Stimulated activated CD4-positive, alpha-beta T cell treated with anti-CD3 and anti-CD28 coated beads, Interleukin-2, amount 100 ng/mL, for 48 hours (primary cell): ENCODE measurements at regions not wholly inside any gene's neighbourhood (a gene's known extent, or its start where the extent isn't known, plus 50 kb on each side); places are given as distances from the start of the nearest gene placed in this dataset.
A peak's percentile ranks its signal among the peaks of the same experiment; 100 is the strongest.

ENCODE experiments used
- DNase-seq, 2 donors: peaks; one replicate each; pipeline ENCODE4 v3.0.0-alpha.2; 2020

DNA sequence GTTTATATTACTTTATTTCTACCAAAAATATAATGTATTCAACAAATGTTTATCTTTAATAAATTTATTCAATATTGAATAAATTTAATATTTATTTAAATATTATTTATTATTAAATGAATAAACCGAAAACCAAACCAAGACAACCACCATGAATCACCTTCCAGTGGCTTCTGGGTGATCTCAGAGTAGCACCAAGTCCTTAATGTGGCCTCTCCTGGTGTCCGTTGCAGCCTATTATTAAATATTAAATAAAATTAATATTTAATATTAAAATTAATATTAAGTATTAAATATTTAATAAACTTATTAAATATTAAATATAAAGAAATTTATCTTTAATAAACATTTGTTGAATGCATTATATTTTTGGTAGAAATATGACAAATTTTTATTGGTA, 143.3 kb upstream of the PLPP4 start:
- DNase-seq: no peak

DNA sequence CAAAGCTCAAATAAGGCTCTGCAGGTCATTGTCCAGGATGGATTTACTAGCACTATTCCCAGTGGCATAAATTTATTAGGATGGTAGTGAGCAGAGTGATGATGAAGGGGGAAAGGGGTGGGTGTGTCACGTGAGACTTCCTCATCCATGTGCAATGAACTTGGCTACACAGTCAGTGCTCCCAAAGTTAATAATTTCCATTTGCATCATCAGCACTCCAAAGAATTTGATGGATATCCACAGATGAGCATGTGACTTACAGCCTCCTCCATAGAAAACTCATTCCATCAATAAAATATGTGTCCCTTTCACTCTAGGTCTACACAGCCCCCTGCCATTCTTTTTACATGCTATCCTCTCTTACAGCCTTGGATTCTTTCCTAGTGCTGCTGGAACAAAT, 142.6 kb upstream of the PLPP4 start:
- no peak for DNase-seq

DNA sequence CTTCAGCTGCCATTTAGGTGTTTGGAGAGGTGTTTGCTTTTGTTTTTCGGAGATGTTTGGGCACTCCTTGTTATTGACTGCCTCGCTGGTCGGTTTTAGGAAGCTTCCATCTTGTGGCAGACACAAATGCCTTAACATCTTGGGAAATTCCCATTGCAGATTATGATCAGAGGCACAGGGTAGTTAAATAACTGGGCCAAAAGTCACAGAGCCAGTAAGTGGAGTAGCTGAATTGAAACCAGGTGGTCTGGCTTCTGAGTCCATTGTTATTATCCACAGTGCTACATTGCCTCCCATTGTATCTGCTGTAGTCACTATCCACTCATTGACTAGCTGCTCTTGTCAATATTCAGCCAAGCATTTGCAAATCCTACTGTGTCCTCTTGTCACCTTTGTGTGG, 138.2 kb upstream of the PLPP4 start:
- no peak for DNase-seq

DNA sequence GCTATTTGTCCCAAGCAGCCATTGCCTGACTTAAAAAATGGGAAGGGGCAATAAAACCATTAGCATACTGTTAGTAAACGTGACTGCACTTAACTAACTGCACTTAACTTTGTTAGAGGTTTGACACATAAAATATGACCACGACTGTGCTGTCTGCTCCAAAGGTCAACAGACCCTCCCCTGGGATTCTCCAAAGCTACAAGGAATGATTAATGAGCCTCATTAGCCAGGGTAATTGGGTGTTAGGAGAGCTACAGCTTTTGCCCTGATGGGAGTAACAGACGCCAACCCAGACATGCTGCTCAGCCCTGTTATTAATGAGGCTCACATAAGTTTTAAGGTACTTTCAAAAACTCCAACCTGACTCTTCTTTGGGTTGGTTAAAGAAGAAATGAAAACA, 129.4 kb upstream of the PLPP4 start:
- no peak for DNase-seq

DNA sequence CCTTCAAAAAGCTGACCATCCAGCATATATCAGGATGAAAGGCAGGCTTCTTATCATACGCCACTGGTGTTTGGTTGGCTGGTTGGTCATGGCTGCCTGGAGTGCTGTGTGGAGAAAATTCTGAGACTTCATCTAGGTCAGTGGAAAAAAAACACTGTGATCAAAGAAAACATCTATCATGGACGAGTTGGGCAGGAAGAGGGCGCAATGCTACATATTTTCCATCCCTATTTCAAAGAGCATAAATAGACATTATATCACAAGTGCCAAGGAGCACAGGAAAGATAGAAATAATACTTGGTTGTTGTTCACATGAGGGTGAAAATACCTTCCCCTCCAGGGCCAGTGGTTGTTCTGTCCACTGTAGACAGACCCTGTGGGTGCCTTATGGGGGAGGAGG, 128.4 kb upstream of the PLPP4 start:
- DNase-seq: no peak

DNA sequence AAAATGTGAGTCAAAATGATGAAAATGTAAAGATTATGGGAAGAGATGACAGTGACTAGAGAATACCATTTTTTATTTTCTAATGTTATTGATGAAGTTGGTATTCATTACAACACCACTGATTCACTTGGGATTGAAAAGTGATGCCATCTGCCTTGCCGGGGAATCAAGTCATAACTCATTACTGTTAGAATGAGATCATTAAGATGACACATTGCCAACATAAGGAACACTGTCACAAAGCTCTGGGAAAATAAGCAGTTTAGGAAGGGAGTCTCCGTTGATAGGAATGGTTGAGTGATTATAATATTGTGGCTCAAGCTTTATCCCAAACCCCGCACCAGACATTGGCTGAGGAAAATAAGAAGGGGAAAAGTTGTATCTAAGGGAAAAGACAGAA, 121.5 kb upstream of the PLPP4 start:
- DNase-seq: no peak

DNA sequence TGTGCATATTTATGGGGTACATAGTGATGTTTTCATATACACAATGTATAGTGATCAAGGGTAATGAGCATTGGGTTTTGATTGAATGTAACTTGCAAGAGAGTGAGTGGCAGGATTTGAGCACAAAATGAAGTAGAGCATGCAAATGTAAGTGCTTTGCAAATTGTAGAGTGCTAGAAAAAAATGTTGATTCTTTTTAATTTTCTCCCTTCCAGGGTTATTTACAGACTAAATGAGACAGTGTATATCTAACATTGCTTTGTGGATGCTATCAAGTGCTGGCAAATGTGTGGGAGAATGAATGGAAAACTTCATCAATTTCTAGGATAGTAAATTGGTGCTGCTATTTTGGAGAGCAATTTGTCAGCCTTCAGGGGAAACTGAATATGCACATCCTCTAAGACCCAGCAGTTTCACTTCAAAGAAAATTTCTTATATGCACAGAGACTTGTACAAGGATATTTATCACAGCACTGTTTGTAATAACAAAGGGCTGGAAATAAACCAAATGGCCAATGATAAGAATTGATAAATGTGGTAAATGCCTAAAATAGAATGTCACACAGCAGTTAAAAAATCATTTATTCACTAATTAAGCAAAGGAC, 120.6 kb upstream of the PLPP4 start:
- DNase-seq: no peak

DNA sequence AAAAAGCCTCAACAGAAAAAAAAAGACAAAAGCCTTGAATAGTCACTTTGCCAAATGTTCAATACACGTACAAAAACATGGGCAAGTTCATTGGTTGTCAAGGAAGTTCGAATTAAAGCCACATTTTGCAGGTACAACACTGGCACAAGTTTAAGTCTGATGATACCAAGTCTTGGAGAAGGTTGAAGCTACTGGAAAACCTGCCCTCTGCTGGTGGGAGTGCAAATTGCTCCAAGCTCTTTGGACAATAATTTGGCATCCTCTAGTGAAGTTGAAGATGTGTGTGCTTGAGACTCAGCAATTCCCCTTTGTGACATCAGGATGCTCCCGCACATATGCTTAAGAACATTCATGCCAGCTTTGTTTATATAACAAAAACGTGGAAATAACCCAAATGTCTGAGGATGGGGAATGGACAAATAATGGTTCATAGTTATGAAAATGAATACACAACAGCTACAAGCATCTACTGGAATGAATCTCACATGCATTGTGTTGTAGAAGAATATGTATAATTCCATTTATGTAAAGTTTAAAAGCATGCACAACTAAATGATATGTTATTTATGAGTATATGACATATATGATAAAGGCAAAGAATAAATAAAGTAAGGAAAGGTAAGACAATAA, 120.0 kb upstream of the PLPP4 start:
- DNase-seq: peak; percentile 56 to 60

DNA sequence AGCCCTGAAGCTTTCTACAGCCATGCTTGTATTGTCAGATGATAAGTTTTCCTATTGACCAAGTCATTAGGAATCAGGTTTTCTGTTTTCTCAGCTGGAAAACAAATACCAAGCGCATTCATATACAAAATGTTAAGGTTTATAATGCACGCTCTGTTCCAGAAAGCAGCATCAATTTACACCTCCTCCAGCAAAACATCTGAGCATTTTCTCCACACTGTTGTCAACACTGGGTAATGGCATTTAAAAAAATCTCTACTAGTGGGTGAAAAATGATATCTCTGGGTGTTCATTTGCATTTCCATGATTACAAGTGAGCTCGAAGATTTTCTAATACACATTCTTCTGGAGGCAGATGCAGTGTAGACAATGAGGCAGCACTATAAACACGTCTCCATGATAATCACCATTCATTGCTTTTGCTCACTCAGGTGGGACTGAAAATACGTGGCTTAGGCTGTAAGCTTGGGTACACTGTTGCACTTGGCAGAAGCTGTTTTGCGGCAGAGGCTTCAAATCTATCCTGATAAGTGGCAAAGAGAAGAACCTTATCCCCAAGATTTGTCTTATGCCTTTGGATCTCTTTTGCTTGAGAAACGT, 114.8 kb upstream of the PLPP4 start:
- DNase-seq: no peak

DNA sequence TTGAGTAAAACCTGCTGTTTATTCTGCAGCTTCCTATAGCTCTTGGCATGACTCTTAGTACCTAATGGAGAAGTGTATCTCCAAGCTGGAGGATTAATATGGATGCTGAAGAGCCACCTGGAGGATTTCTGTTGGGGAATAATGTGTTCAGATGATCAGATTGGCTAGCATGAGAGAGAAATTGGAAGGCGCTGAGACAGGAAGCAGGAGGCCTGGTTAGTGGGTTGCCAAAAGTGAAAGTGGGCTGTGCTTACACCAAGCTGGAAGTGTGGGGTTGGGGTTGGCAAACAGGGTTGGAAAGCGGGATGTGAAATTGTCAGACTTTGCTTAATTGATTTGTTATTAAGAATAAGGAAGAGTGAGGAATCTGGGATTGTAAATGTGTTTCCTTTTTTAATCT, 111.8 kb upstream of the PLPP4 start:
- DNase-seq: no peak

DNA sequence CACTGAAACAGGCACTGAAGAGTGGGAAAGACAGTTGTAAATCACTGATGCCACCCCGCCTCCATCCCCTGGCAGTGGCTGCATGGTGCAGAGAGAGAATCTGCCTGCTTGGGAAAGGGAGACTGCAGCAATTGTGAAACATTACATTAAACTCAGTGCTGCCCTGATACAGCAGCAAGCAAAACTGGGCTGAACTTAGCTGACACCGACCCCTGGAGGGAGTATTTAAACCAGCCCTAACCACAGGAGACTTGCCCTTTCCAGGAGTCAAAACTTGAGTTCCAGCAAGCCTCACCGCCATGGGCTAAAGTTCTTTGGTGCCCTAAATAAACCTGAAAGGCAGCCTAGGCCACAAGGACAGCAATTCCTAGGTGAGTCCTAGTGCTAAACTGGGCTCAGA, 109.4 kb upstream of the PLPP4 start:
- no peak for DNase-seq

DNA sequence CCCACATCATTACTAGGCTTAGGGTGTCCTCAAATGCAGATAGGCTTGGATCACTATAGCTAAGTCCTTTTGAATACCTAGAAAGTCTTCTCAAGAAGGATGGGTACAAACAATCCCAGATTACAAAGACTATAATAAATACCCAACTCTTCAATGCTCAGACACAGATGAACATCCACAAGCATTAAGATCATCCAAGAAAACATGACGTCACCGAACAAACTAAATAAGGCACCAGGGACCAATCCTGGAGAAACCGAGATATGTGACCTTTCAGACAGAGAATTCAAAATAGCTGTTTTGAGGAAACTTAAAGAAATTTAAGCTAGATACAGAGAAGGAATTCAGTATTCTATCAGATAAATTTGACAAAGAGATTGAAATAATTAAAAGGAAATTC, 108.0 kb upstream of the PLPP4 start:
- no peak for DNase-seq

DNA sequence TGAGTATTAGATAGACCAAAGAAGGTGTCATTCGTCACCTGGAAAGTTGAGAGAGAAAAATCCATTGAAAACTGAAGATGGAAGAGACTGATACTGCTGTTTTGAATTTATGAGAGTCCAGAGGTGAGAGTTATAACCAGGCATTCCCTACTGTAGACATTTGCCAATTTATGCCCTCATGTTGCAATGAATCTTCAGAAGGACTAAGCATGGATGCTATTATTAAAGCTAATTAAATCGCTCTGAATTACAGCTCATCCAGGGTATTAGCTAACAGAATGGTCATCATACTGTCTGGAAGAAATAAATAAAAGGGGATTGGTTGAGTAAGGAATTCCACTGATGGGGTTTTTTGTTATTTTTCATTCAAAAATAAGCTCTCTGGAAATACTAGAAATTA, 101.6 kb upstream of the PLPP4 start:
- no peak for DNase-seq

DNA sequence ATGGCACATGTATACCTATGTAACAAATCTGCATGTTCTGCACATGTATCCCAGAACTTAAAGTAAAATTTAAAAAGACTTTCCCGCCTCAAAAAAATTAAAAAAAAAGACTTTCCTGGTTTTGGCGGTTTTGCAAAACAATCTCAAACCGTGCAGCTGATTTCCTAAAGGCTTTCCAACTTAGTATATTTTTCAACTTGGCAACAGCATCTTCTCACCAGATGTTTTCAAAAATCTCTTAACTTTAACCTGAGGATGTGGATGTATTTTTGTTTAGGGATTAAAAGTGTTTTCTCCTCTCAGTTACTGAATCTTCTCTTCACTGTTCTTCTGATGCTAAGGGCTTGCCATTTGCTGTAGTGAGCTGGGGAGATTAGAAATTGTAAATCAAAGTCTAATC, 96.5 kb upstream of the PLPP4 start:
- no peak for DNase-seq

DNA sequence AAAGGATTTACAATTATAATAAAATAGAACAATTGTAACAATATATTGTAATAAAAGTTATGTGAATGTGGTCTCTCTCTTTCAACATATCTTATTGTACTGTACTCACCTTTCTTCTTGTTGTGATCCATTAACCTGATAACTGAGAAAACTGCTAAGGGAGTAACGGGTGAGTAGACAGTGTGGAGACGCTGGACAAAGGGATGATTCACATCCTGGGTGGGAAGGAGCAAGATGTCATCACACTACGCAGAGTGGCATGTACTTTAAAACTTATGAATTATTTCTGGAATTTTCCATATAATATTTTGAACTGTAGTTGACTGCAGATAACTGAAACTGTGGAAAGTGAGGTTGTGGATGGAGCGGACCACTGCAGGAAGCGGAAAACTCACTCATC, 91.2 kb upstream of the PLPP4 start:
- no peak for DNase-seq

DNA sequence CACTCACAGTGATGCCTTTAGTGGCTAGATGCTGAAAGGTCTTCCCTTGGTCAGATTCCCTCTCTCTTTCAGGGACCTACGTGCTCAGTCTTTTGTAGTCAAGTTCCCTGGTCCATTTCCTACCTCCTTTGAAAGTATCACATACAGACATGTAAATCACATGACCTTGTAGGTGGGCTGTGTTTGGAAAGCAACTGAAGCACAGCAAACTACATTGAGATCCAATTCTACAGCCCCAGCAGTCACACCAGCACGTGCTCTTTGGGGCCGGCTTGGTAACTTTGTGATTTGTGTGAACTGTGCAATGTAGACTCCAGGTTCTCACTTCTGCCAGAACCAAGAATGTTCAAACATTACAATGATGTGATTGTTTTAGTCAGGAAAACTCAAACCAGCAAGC, 89.7 kb upstream of the PLPP4 start:
- DNase-seq: no peak

DNA sequence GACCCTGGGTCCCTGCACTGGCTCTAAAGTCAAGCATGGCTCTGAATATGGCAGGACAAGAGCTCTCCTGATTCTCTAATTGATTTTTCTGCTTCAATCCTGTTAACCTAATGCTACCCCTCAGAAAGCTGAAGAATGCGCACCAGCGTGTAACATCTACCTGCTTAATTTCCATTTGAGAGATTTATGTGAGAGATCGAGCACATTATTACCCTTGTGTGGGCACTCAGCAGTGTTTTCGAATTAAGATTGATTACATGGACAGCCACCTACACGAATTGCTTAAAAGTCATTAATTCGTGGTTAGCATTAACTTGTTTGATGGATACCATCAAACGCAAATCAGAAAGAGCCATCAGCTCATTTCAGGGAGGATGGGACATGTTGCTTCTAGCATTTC, 88.7 kb upstream of the PLPP4 start:
- no peak for DNase-seq

DNA sequence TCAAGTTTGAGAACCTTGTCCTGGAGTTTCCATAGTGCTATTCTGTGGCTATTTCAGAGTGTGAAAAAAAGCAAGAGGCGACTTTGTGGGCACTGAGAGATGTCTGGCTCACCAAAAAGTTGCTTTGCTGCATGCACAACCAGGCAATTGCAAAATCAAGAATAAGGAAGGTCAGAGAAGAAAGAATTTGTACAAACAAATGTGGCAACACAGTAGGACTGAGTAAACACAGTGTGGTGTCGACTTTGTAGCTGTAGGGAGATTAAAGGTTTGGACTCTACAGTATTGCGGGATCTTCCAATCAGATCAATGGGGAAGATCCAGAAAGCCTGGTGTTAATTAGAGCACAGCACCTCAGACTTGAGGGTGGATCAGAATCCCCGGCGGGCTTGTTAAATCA, 88.1 kb upstream of the PLPP4 start:
- DNase-seq: no peak

DNA sequence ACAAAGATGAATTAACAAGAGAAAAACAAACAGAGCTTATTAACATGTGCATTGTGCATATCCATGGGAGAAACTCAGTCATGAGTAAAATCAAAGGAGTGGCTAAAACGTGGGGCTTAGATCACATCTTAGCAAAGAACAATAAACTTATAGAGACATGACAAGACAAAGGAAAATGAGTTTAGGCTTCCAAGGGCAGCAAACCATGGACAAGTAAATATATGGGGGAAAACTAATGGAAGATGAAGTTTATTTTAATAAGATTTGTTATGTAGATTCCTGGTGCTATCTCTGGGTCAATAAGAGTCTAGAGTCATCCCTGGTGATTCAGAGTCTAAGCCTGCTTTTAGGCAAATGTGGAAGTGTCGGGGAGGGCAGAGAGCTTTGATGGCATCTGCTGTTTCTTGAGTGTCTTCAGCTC, 87.2 kb upstream of the PLPP4 start:
- DNase-seq: no peak

DNA sequence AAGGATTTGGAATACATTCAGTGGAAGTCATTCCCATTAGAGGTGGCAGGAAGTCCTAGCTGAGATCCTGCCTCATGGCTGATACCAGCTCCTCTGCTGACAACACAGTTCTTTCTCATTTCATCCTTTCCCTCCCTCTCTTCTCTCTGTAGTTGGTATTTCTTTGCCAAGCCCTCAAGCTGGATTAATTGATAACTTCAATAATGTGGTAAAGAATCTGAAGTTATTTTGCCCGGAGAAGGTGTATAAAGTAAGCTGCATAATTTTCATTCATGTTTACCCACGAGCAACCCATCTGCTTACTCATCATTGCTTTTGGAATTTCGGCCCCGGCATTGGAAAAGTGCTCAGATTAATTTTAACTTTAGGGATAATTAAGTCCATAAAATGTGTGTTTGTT, 85.2 kb upstream of the PLPP4 start:
- no peak for DNase-seq

DNA sequence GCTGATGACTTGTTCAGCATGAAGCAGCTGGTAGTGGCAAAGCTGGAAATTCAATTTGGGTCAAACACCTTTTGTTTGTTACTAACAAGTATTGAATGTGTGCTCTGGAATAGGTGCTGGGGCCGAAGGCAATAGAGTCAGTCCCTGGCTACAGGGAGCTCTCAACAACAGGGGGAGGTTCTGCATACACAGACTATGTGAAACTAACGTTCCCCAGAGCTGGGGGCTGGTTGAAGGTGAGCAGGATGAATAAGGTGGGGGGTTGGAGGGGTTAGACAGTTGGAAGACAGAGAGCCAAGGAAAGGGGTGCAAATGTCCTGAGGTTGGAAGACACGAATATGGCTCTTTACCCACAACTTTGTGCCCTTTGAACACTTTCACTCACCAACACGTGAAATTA, 84.1 kb upstream of the PLPP4 start:
- DNase-seq: no peak

DNA sequence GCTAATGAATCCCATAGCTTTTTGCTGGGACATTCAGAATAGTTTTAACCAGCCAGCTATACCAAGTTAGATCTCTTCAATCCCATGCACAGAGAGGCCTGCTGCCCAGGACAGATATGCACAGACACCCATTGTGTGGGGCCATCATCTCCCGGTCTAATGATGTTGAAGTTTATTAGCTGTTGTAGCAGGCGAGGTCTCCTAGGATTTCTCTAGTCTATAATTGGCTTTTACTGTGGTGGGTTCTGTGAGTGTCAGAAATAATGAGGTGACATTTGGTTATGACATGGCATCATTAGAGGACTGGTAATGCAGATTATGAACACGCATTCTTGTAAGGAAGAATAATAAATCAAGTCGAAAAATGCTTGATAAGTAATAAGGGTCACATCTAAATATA, 81.4 kb upstream of the PLPP4 start:
- no peak for DNase-seq

DNA sequence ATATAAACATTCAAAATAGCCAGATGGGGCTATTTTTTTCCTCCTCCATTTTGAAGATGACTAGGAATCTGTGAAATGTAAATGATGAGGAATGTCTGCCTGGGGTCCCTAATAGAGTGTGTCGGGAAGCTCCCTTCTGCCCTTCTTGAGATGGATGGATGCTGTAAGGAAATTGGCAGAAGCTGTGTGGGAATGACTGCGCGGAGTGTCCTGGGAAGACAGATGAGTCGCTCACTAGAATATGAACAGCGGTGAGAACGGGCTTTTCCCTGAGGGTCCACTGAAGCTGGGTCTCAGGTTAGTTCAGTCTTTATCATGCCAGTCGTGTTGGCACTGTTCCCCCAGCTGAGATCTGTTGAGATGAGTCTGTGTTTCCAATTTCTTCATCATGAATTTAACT, 75.1 kb upstream of the PLPP4 start:
- DNase-seq: no peak

DNA sequence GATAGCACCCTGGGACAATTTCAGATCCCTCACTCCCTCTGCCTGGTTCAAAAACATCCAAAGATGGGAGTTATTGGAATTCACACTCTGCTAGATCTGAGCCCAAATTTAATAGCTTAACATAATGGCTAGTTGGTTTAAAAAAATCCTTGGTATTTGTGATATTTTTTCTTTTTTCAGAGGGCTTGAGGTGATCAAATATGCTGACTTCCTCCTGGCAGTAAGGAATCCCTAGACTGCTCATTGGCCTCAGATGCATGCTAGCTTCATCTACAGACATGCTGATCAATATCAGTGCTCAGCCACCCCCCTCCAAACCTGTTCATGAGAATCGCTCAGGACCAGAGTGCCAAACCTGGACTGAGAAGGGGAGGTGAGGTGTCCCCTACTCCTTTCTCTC, 74.7 kb upstream of the PLPP4 start:
- DNase-seq: no peak

DNA sequence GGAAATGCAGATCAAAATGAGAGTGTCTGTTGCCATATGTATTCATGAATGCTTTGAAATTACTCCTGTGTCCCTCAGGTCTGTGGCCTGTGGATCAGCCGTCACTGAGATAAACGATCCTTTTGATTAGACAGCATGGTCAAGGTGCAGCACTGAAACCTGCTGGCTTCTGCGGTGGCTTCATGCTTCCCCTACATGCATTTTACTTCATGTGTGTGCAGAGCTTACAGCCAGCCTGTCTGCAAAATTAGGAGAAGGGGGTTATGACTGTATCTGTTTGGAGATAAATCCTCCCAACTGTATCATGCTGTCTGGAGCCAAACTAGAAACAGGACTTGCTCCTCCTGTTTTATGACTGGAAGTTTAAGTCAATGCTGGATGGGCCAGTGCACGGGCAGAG, 71.0 kb upstream of the PLPP4 start:
- DNase-seq: no peak
